Skeletal muscle tissue (tissue), 3 donors: ENCODE measurements at regions not wholly inside any gene's neighbourhood (a gene's known extent, or its start where the extent isn't known, plus 50 kb on each side); places are given as distances from the start of the nearest gene placed in this dataset.

ENCODE experiments used
- H3K27ac ChIP-seq: one replicate; pipeline ENCODE4 v1.7.0; 2013; ENCODE audit warnings: mild to moderate bottlenecking, low read depth, low read length, inconsistent platforms
- H3K27me3 ChIP-seq, 3 donors: one replicate each; pipeline ENCODE4 v1.7.0; 2013; ENCODE audit warnings: low read length in 3 of 3; ENCODE audit not compliant: control insufficient read depth in 3 of 3, insufficient read depth in 3 of 3
- H3K36me3 ChIP-seq, 3 donors: one replicate each; pipeline ENCODE4 v1.7.0; 2013; ENCODE audit warnings: low read length in 3 of 3; ENCODE audit not compliant: control insufficient read depth in 3 of 3, insufficient read depth in 3 of 3
- H3K4me1 ChIP-seq, 3 donors: one replicate each; pipeline ENCODE4 v1.7.0; 2013; ENCODE audit warnings: low read length in 3 of 3, mild to moderate bottlenecking in 3 of 3; ENCODE audit not compliant: control insufficient read depth in 3 of 3, insufficient read depth in 3 of 3
- H3K4me3 ChIP-seq, 3 donors: one replicate each; pipeline ENCODE4 v1.7.0; 2013; ENCODE audit warnings: low read length in 3 of 3
- H3K9ac ChIP-seq, 3 donors: one replicate each; pipeline ENCODE4 v1.7.0; 2013; ENCODE audit warnings: low read length in 3 of 3, mild to moderate bottlenecking in 3 of 3, moderate library complexity in 2 of 3, low read depth in 1 of 3
- H3K9me3 ChIP-seq, 3 donors: one replicate each; pipeline ENCODE4 v1.7.0; 2013; ENCODE audit warnings: low read length in 3 of 3; ENCODE audit not compliant: control insufficient read depth in 3 of 3
- donor health status: Osteomylitis.

DNA sequence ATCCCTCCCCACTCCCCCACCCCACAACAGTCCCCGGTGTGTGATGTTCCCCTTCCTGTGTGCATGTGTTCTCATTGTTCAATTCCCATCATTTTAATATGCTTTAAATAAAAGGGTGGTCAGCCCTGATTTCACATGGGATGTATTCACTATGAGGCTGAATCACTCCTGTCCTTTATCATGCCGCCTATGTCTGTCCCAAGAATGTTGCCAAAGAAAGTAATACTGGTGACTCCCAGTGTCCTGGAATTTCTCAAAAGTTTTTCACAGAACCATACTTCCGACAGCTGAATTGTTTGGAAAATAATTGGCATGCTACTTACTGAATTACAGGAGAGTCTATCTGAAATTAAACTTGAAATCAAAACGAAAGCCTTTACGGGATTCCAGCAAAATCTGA lies 217.7 kb downstream of the HAO1 start:
- no peak overlapping the region for H3K27ac ChIP-seq
- H3K4me1 ChIP-seq, result no peaks in the 10 kb centered on the region
- no peaks in the 10 kb centered on the region for H3K9me3 ChIP-seq
- no peak overlapping the region for H3K9ac ChIP-seq
- no peaks in the 10 kb centered on the region for H3K27me3 ChIP-seq
- H3K36me3 ChIP-seq, result no peaks in the 10 kb centered on the region
- no peak overlapping the region for H3K4me3 ChIP-seq

DNA sequence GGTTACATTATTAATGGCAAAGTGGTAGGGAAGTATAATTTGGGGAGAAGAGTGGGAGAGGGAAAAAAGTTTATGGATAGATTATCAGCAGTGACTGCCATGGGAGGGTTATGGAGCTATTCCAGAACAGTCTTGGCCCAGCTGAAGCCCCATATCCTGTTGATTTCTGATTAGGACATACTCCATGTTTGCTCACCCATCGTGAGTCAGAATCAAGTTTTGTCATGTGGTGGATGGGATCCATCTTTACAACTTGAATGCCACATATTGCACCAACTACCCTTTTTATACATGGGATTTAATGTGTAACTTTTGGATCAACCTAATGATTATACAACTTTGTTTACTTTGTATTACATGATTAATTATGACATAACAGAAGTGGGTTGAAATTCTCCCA lies 217.0 kb downstream of the HAO1 start:
- H3K27ac ChIP-seq, result no peak overlapping the region

DNA sequence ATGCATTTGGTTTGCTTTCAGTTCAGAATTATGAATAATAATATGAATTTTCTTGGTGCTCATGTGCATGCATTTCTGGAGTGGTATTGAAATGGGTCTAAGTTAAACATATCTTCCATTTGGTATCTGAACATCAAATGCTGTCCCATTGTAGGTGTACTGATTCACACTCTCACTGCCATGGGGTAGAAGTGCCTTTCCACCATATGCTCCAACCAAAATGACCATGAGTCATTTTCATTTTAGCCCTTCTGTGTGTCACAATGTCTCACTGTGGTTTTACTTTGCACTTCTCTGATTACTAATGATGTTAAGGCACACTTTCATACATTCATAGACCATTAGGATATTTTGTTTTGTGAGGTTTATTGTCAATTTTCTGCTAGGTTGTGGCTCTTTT lies 211.9 kb downstream of the HAO1 start:
- Histone ChIP-seq H3K9me3 (no peaks in the 10 kb centered on the region), H3K4me3 (no peak overlapping the region), H3K4me1 (no peaks in the 10 kb centered on the region), H3K27ac (no peak overlapping the region), H3K27me3 (no peaks in the 10 kb centered on the region), H3K36me3 (no peaks in the 10 kb centered on the region), H3K9ac (no peak overlapping the region)

More for the DNA sequence above, 217.0 kb downstream of the HAO1 start:
- Histone ChIP-seq H3K9me3 (no peaks in the 10 kb centered on the region), H3K36me3 (no peaks in the 10 kb centered on the region), H3K4me1 (no peaks in the 10 kb centered on the region), H3K9ac (no peak overlapping the region), H3K4me3 (no peak overlapping the region), H3K27me3 (no peaks in the 10 kb centered on the region)

GRCh38 chr20:7734216-7734615 lies 206.0 kb downstream of the HAO1 start:
- Histone ChIP-seq H3K36me3 (no peaks in the 10 kb centered on the region), H3K4me1 (no peaks in the 10 kb centered on the region), H3K9ac (no peak overlapping the region), H3K4me3 (no peak overlapping the region), H3K27ac (no peak overlapping the region), H3K27me3 (no peaks in the 10 kb centered on the region), H3K9me3 (no peaks in the 10 kb centered on the region)

DNA sequence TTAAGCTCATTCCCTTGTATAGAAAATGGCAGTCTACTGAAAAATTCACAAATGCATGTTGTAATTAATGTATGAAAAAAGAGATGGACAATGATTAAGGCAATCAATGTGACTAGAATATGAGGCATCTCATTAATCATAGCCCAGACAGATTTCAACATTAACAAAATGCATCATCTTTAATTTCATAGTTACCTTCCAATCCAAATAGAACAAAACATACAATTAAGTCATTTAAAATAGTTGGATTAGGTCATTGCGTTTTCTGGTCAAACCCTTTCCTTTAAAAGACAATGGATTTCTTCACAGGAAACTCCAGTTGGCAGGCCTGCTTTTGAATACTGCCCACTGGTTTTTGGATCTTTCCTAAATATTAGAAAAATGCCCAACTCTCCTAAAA lies 203.9 kb downstream of the HAO1 start:
- no peaks in the 10 kb centered on the region for H3K27me3 ChIP-seq
- no peaks in the 10 kb centered on the region for H3K9me3 ChIP-seq
- no peaks in the 10 kb centered on the region for H3K36me3 ChIP-seq
- H3K9ac ChIP-seq, result no peak overlapping the region
- H3K4me3 ChIP-seq, result no peak overlapping the region
- H3K4me1 ChIP-seq, result no peaks in the 10 kb centered on the region
- no peak overlapping the region for H3K27ac ChIP-seq

- Histone ChIP-seq H3K27me3 (no peaks in the 10 kb centered on the region), H3K9me3 (no peaks in the 10 kb centered on the region), H3K27ac (no peak overlapping the region), H3K36me3 (no peaks in the 10 kb centered on the region), H3K4me1 (no peaks in the 10 kb centered on the region), H3K9ac (no peak overlapping the region), H3K4me3 (no peak overlapping the region)
Measured at GRCh38 chr20:7741866-7742265, 198.4 kb downstream of the HAO1 start.

GRCh38 chr20:7742479-7742878 lies 197.8 kb downstream of the HAO1 start:
- Histone ChIP-seq H3K4me1 (no peaks in the 10 kb centered on the region), H3K27ac (no peak overlapping the region), H3K27me3 (no peaks in the 10 kb centered on the region)

GRCh38 chr20:7744411-7744810 lies 195.8 kb downstream of the HAO1 start:
- no peak overlapping the region for H3K4me3 ChIP-seq
- no peak overlapping the region for H3K9ac ChIP-seq
- H3K9me3 ChIP-seq, result no peaks in the 10 kb centered on the region
- no peaks in the 10 kb centered on the region for H3K36me3 ChIP-seq
- no peaks in the 10 kb centered on the region for H3K4me1 ChIP-seq
- H3K27me3 ChIP-seq, result no peaks in the 10 kb centered on the region
- H3K27ac ChIP-seq, result no peak overlapping the region

More at GRCh38 chr20:7742479-7742878, 197.8 kb downstream of the HAO1 start:
- no peaks in the 10 kb centered on the region for H3K9me3 ChIP-seq
- H3K4me3 ChIP-seq, result no peak overlapping the region
- no peaks in the 10 kb centered on the region for H3K36me3 ChIP-seq
- H3K9ac ChIP-seq, result no peak overlapping the region

DNA sequence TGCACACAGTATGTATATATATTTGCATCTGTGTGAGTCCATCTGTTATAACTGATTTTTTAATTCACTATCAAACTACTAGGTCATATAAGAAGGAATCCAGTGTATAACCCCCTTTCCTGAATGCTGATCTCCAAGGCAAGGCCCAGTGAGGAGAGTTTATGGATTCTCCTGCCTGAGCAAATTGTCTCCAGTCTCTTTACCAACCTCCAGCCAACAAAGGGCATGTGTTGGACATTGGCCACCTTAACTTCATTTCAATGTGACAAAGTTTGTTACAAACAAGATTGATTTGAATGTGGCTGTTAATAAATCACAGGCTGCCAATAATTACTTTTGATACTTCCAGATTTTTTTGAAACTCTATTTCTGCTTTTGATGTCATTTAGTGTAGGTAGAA lies 191.6 kb downstream of the HAO1 start:
- Histone ChIP-seq H3K4me1 (no peaks in the 10 kb centered on the region), H3K27me3 (no peaks in the 10 kb centered on the region), H3K4me3 (no peak overlapping the region), H3K27ac (no peak overlapping the region), H3K9ac (no peak overlapping the region), H3K9me3 (no peaks in the 10 kb centered on the region), H3K36me3 (no peaks in the 10 kb centered on the region)

- Histone ChIP-seq H3K4me3 (no peak overlapping the region), H3K36me3 (no peaks in the 10 kb centered on the region), H3K27ac (no peak overlapping the region), H3K9me3 (no peaks in the 10 kb centered on the region), H3K4me1 (no peaks in the 10 kb centered on the region), H3K9ac (no peak overlapping the region), H3K27me3 (no peaks in the 10 kb centered on the region)
Measured at GRCh38 chr20:7754102-7754501, 186.2 kb downstream of the HAO1 start.

DNA sequence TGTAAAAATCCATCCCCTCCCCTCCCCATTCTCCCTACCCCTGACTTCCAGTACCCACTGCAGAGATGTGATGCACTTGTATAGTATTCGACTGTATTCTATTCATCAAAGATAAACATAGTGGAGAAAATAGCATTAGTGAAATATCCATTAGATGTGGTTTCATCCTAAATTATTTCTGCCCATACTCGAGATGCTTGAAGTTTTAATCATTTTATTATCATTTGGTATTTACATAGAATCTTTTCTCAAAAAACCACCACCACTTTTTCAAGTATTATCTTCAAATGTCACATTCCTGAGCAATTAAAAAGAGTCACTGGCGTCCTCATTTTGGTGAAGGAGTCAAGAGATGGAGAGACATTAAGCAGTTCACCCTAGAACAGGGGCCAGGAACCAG lies 181.9 kb downstream of the HAO1 start:
- H3K36me3 ChIP-seq, result no peaks in the 10 kb centered on the region
- H3K4me1 ChIP-seq, result no peaks in the 10 kb centered on the region
- H3K27ac ChIP-seq, result no peak overlapping the region
- no peak overlapping the region for H3K4me3 ChIP-seq
- H3K27me3 ChIP-seq, result no peaks in the 10 kb centered on the region
- no peak overlapping the region for H3K9ac ChIP-seq
- H3K9me3 ChIP-seq, result no peaks in the 10 kb centered on the region
